Mammary epithelial cell (primary cell): ENCODE measurements at regions not wholly inside any gene's neighbourhood (a gene's known extent, or its start where the extent isn't known, plus 50 kb on each side); places are given as distances from the start of the nearest gene placed in this dataset.

Experiments
- CTCF ChIP-seq, 2 donors: IDR thresholded peaks in 1 of 2; conservative IDR thresholded peaks in 1 of 2; 2 replicates each; pipeline ENCODE4 v1.5.1; 2011 to 2012; ENCODE audit warnings: inconsistent platforms in 2 of 2, low read length in 2 of 2, mild to moderate bottlenecking in 2 of 2, control low read depth in 1 of 2, low read depth in 1 of 2; ENCODE audit not compliant: insufficient read depth in 1 of 2; ENCODE audit errors: extremely low read depth in 1 of 2
- EZH2 ChIP-seq: IDR thresholded peaks from 2 replicates; pipeline ENCODE4 v1.6.1; 2012; ENCODE audit warnings: low read length, inconsistent platforms, borderline replicate concordance

- TF ChIP-seq CTCF (conservative IDR thresholded peaks at IDR 0.05 in 1 of 2, IDR thresholded peaks at IDR 0.05 in 1 of 2; ENCODE audit: extremely low read depth in 1 of 2, insufficient read depth in 1 of 2, low read depth in 1 of 2, low read length in 2 of 2) (no peak), EZH2 (no peak)
These were observed 98.5 kb downstream of the MCFD2 start for GRCh38 chr2:46816846-46817726.
